ENCODE measurements at regions not wholly inside any gene's neighbourhood (a gene's known extent, or its start where the extent isn't known, plus 50 kb on each side); places are given as distances from the start of the nearest gene placed in this dataset.

GRCh38 chr5:38712391-38712790 is 133.4 kb upstream of the OSMR start:
- peaks cover 7% of the 10 kb centered on the region for H3K4me1 ChIP-seq (ENCODE audit: control insufficient read depth, insufficient read depth, low read length)
- no peak overlapping the region for H3K4me3 ChIP-seq (ENCODE audit: low read depth, low read length)
- ChIA-PET POLR2A (no interaction called here), CTCF (interaction anchor here (0.6 to 2.1 kb wide), 3 partner anchors 12 to 106 kb away, joined by 4 to 8 read pairs (median 4); no protein-coding TSS in a partner anchor)
- no peak overlapping the region for H3K27ac ChIP-seq (ENCODE audit: extremely low read depth, low read depth, low read length)
- H3K36me3 ChIP-seq (ENCODE audit: control insufficient read depth in 2 of 2, insufficient read depth in 1 of 2, low read length in 2 of 2): no peaks in the 10 kb centered on the region
- H3K9me3 ChIP-seq (ENCODE audit: control insufficient read depth, insufficient read depth, low read depth, low read length): no peaks in the 10 kb centered on the region
- TF ChIP-seq ZNF692 (tag by site-specific recombination; IDR thresholded peaks at IDR 0.05) (no peak), ZNF146 (tag by site-specific recombination; IDR thresholded peaks at IDR 0.05) (no peak), ZEB2 (tag by site-specific recombination; IDR thresholded peaks at IDR 0.05) (no peak)

- Histone ChIP-seq H3K36me3 (ENCODE audit: control insufficient read depth in 2 of 2, insufficient read depth in 1 of 2, low read length in 2 of 2) (no peaks in the 10 kb centered on the region), H3K4me1 (ENCODE audit: control insufficient read depth, insufficient read depth, low read length) (no peaks in the 10 kb centered on the region), H3K4me3 (ENCODE audit: low read depth, low read length) (no peak overlapping the region), H3K27ac (ENCODE audit: extremely low read depth, low read depth, low read length) (no peak overlapping the region), H3K9me3 (ENCODE audit: control insufficient read depth, insufficient read depth, low read depth, low read length) (no peaks in the 10 kb centered on the region)
- ChIA-PET POLR2A (no interaction called here), CTCF (interaction anchor here (0.8 to 1.7 kb wide), 3 partner anchors 79 to 294 kb away, joined by 4 to 6 read pairs (median 5); no protein-coding TSS in a partner anchor)
- no peak for TF ChIP-seq ZNF10 (tag by site-specific recombination; IDR thresholded peaks at IDR 0.05)
- no peak for TF ChIP-seq ZNF26 (tag by site-specific recombination; IDR thresholded peaks at IDR 0.05)
- TF ChIP-seq ZNF843 (tag by site-specific recombination; IDR thresholded peaks at IDR 0.05): no peak
- TF ChIP-seq ZNF645 (tag by site-specific recombination; IDR thresholded peaks at IDR 0.05): no peak
- no peak for TF ChIP-seq PRDM4 (tag by site-specific recombination; IDR thresholded peaks at IDR 0.05)
- TF ChIP-seq KLF7 (tag by site-specific recombination; IDR thresholded peaks at IDR 0.05; ENCODE audit: borderline replicate concordance): no peak
- TF ChIP-seq GLI2 (tag by site-specific recombination; IDR thresholded peaks at IDR 0.05; ENCODE audit: borderline replicate concordance, low read depth): no peak
- no peak for TF ChIP-seq ZNF335 (tag by site-specific recombination; conservative IDR thresholded peaks at IDR 0.05)
- TF ChIP-seq ZNF354C (tag by site-specific recombination; IDR thresholded peaks at IDR 0.05; ENCODE audit: borderline replicate concordance, low read depth): no peak
- no peak for TF ChIP-seq ZNF549 (tag by site-specific recombination; IDR thresholded peaks at IDR 0.05)
Measured at GRCh38 chr5:38714240-38714639, 131.6 kb upstream of the OSMR start.

- ChIA-PET CTCF (interaction anchor here (0.8 to 1.7 kb wide), 2 partner anchors 79 to 94 kb away, joined by 5 to 6 read pairs; no protein-coding TSS in a partner anchor), POLR2A (no interaction called here)
- Histone ChIP-seq H3K9me3 (ENCODE audit: control insufficient read depth, insufficient read depth, low read depth, low read length) (no peaks in the 10 kb centered on the region), H3K36me3 (ENCODE audit: control insufficient read depth in 2 of 2, insufficient read depth in 1 of 2, low read length in 2 of 2) (no peaks in the 10 kb centered on the region), H3K4me3 (ENCODE audit: low read depth, low read length) (no peak overlapping the region), H3K27ac (ENCODE audit: extremely low read depth, low read depth, low read length) (no peak overlapping the region), H3K4me1 (ENCODE audit: control insufficient read depth, insufficient read depth, low read length) (no peaks in the 10 kb centered on the region)
- TF ChIP-seq ZNF394 (tag by site-specific recombination; IDR thresholded peaks at IDR 0.05; ENCODE audit: borderline replicate concordance) (no peak), ZNF426 (tag by site-specific recombination; IDR thresholded peaks at IDR 0.05) (no peak), ZSCAN30 (tag by site-specific recombination; IDR thresholded peaks at IDR 0.05) (no peak), ZNF660 (tag by site-specific recombination; IDR thresholded peaks at IDR 0.05) (no peak), ZNF211 (tag by site-specific recombination; IDR thresholded peaks at IDR 0.05; ENCODE audit: low read depth) (no peak), ZNF514 (tag by site-specific recombination; IDR thresholded peaks at IDR 0.05) (no peak), ZFP3 (tag by site-specific recombination; IDR thresholded peaks at IDR 0.05; ENCODE audit: low read depth) (no peak), ZNF202 (tag by site-specific recombination; IDR thresholded peaks at IDR 0.05; ENCODE audit: borderline replicate concordance) (no peak), ZNF311 (tag by site-specific recombination; IDR thresholded peaks at IDR 0.05; ENCODE audit: borderline replicate concordance) (no peak), REPIN1 (tag by site-specific recombination; IDR thresholded peaks at IDR 0.05; ENCODE audit: low read depth) (no peak), KLF1 (tag by site-specific recombination; IDR thresholded peaks at IDR 0.05) (no peak), YY2 (tag by site-specific recombination; IDR thresholded peaks at IDR 0.05) (no peak), GLI4 (tag by site-specific recombination; IDR thresholded peaks at IDR 0.05) (no peak)
Measured at GRCh38 chr5:38714703-38715355, 131.0 kb upstream of the OSMR start.
